Caki2 (cell line): ENCODE measurements at regions not wholly inside any gene's neighbourhood (a gene's known extent, or its start where the extent isn't known, plus 50 kb on each side); places are given as distances from the start of the nearest gene placed in this dataset.
"Not testable (repeated sequence)": the region's sequence is repeated elsewhere in the genome, so short reads cannot be mapped to it uniquely, and the experiment has no call there.

Source experiments
- DNase-seq: peaks from one replicate; pipeline ENCODE4 v3.0.0-alpha.2; 2015; ENCODE audit warnings: low read depth
- in situ Hi-C: cut with HindIII; loops from 2 replicates; pipeline ENCODE4 v1.10.0; 2016; ENCODE audit warnings: low sequenced_read_pairs, low pct_unique_long_range_greater_than_20kb, mixed read lengths

DNA sequence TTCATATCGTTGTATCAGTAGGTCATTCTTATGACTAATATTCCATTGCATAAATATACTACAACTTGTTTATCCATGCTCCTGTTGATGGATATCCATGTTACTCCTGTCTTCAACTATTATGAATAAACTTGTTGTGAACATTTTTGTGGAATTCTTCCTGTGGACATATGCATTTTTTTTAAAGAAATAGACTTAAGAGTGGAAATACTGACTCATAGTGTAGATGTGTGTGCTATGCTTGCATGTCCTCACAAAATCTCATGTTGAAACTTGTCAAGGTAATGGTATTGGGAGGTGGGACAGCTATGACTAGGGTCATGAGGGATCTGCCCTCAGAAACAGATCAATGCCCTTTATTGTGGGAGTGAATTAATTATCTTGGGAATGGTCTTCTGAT lies 240.5 kb upstream of the PRSS58 start:
- no peak for DNase-seq
- in situ Hi-C loops: no loop called here

DNA sequence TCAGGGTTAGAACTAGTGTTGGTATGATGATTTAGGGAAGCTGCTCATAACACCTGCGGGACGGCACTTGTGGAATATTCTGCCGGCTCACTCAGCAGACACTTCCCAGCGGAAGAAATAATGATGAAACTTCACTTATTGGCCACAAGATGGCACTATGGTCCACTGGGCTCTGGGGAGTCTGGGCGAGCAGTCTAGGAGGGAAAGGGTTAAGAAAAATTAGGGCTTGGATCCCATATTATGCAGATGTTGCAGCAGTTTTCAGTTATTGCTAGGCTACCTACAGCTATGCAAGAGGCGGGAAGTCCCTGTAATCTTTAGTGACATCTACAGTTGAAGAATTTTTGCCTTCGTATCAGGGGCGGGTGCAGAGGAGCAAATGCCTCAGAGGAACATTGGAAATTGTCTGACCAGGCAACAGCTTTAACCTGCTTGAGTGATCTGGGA lies 238.7 kb upstream of the PRSS58 start:
- DNase-seq: peak; percentile 85
- in situ Hi-C loops: no loop called here

DNA sequence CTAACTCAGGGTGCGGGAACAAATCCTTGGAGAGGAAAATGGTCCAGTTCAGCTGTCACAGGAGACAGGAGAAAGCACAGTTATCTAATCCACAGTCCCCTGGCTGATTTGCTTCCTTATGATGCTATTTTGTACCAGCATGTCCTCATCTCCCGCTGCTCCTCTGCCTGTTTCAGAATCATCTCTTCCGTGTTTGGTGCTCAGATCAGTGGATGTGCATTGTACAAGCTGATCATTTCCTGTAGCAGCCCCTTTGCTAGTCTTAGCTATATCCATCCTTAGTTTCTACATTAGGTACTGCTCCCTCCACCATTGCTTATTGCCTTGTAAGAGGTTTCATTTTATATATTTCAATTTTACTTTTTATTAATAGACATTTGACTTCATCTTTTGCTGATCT lies 238.0 kb upstream of the PRSS58 start:
- DNase-seq, in situ Hi-C loops: not testable (repeated sequence)

DNA sequence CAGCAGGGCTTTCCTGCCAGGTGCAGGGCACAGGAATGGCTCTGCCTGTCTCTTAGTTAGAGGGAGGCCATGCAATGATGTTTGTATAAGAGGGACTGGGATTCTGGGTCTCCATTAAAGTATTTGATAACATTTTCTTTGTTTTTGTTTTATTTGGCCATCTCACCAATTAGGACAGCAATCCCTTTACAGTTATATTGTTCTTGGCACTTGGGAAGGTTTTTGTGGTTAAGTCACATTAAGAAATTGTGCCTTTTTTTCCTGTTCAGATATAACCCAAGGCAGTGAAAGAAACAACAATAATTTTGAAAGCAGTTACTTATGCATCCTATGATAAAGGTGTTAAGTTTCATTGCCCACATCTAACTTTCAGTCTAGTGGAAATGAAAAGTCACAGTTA lies 237.4 kb upstream of the PRSS58 start:
- peak; percentile 59 for DNase-seq
- in situ Hi-C loops: not testable (repeated sequence)

DNA sequence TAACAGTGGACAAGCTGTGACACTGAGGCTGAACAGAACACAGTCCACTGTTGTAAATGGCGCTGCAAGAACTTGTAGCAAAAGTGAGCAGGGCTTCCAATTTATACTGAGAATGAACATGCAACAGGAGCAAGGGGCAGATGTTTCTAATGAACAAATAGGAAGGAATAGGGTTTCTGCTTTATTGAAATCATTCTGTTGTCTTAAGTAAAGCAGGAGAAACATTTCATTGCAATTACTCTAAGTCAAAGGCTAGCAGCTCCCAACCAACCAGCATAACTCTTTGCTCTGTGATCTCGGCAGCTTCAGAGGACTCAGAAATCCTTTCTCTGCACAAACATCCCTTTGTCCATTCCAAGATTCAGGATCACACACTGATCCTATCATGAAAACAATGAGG lies 236.2 kb upstream of the PRSS58 start:
- in situ Hi-C loops: no loop called here
- DNase-seq: no peak

DNA sequence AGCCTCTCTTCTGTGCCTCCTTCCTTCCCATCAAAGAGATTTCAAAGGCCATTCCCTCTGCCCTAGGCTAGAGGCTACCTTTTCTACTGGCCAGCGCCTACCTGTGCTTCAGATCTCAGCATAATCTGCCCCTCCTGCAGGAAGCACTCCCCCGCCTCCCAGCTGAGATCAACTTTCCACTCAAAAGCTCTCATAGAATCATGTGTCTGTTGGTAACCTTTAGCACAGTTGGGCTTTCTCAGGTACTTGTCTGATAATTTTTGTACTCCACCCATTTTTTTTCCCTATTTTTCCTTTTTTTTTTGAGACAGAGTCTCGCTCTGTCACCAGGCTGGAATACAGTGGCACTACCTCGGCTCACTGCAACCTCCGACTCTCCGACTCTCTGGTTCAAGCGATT lies 231.0 kb upstream of the PRSS58 start:
- in situ Hi-C loops: no loop called here
- DNase-seq: no peak

DNA sequence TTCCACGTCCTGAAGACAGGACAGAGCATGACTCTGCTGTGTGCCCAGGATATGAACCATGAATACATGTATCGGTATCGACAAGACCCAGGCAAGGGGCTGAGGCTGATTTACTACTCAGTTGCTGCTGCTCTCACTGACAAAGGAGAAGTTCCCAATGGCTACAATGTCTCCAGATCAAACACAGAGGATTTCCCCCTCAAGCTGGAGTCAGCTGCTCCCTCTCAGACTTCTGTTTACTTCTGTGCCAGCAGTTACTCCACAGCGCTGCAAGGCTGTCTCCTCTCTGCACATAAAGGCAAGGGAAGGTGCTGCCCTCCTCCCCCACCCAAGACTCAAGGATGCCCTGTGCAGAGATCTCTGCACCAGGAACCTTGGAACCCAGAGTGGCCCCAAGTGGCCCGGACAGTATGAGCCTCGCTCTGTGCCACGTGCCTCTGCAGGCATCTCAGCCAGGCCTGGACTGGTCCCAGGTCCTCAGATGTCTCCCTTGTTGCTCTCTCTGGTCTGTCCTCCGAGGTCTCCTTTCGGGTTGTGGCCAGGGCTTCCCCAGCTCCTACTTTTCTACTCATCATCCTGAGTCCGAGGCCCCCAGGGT lies 230.3 kb upstream of the PRSS58 start:
- in situ Hi-C loops: no loop called here
- DNase-seq: no peak

DNA sequence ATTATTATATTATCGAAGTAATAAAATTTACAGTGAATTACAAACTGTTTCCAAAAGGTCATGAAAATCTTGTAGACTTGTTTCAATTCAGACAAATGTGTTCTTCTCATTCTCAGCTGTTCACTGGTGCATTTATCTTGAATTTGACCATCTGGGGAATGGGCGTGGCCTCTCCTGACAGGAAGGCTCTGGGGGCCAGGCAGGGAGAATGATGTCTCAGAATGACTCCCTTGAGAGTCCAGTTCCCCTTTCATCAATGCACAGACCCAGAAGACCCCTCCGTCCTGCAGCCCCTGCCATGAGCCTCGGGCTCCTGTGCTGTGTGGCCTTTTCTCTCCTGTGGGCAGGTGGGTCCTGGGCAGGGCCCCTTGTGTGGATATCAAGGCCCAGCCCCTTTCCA lies 229.7 kb upstream of the PRSS58 start:
- DNase-seq, in situ Hi-C loops: not testable (repeated sequence)

DNA sequence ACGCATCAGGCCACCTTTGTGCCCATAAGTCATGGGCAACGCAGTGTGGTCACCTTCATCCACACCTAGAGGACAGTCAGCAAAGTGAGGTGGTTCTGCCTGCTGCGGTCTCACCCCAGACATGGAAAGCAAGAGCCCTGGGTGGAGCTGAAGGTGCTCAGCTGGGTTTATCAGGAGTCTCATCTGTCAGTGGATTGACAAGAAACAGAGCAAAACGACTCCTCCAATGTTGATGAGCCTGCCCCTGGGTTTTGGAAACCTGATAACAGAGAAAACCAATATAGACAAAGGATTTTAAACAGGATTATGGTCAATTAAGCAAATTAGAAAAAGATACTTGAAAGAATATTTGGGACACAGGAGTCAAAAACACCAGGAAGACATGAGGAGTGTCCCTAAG lies 229.3 kb upstream of the PRSS58 start:
- no peak for DNase-seq

DNA sequence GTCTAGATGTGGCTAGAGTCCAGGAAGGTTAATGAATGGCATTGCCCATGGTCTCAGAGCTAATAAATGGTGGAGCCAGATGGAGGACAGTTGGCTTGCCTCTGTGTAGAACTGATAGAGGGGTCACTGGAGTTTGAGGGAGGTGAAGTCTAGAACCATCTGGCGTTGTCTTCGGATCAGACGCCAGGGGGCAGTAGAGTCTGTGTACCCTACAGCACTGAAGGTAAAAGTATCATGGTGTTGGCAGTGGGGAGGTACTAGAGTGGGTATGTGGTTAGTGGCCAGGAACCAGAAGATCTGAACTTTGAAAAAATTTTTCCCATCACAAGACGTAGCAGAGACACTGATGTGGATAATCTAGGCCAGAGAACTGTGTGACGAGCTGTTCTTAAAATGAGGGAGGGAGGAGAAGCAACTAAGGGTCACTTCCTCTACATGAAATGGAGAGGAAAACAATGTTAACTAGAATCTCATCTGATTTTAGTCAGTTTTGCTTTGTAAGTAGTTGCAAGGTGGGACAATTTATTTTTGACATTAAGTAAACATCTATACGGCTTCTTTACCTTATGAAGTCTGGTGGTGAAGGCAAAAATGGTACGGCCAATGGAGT lies 227.9 kb upstream of the PRSS58 start:
- in situ Hi-C loops: no loop called here
- DNase-seq: no peak

More for the DNA sequence above, 229.3 kb upstream of the PRSS58 start:
- in situ Hi-C loops: no loop called here

DNA sequence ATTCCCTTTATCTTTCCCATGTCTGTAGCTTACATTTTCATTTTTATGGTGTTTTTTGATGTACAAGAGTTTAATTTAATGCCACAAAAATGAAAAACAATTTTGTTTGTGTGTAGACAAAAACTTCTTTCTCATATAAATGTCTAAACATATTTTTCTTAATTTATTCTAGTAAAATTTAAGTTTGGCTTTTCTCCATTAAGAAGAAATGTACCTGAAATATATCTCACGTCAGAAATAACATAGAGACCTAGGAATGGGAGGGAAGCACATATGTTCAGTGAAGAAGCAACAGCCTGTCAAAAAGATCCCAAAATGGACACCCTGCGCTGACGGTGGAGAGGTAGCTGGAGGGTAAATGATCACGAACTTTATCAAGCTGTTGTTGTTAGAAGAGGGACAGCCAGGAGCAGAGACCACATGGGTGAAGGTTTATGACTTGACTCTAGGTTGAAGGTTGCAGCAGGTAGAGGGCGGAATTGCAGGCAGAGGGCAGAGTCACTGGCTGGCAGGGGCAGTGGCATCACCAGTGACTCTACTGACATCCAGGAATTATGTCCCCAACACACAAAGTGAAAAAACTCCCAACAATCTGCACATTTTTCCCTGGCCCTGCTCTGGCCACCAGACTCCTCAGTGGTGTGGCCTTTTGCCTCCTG lies 225.9 kb upstream of the PRSS58 start:
- DNase-seq: no peak
- in situ Hi-C loops: no loop called here

DNA sequence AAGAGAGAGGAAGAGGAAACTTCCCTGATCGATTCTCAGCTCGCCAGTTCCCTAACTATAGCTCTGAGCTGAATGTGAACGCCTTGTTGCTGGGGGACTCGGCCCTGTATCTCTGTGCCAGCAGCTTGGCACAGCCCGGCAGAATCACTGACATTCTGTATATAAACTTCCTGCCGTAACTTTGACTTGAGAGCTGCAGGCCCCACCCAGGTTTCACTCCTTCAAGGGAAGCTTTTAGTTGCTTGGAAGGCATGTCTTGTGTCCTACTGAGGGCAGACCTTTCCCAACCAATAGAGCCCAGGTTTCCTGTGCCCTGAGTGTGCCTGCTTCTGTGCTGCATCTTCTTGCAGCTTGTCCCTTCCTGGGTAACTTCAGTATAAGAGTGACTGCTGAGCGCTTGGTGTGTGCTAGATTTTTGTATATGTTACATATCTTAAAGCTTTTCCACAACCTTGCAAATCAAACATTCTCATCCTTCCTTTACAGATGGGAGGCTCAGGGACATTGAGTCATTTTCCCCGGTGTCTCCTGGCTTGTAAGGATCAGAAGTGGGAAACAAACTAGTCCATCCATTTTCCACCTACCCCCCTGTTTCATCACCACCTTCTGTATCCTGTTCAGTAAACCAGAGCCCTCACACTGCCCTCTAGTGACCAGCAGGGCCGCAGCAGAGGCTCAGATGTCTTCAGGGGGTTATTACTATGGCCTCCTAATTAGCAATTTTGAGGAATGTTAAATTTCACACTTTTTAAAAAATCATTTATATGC lies 225.2 kb upstream of the PRSS58 start:
- in situ Hi-C loops: no loop called here
- no peak for DNase-seq

DNA sequence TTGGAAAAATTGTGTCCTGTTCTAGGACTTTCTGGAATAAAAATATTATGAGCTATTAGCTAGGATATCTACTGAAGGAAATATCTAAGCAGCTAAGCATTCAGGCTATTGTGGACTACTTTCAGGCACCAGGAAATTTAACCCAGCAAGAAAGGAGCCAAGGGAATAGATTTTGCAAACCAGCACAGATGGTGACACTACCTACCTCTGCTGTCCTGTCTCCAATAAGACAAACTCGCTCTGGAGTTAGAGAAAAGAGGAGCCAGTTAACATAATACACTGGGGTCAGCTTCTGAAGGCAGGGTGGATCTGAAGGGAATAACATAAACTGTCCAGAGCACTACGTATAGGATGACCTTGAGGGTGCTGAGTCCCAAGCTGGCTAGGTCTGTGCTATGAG lies 223.7 kb upstream of the PRSS58 start:
- in situ Hi-C loops: no loop called here
- no peak for DNase-seq

DNA sequence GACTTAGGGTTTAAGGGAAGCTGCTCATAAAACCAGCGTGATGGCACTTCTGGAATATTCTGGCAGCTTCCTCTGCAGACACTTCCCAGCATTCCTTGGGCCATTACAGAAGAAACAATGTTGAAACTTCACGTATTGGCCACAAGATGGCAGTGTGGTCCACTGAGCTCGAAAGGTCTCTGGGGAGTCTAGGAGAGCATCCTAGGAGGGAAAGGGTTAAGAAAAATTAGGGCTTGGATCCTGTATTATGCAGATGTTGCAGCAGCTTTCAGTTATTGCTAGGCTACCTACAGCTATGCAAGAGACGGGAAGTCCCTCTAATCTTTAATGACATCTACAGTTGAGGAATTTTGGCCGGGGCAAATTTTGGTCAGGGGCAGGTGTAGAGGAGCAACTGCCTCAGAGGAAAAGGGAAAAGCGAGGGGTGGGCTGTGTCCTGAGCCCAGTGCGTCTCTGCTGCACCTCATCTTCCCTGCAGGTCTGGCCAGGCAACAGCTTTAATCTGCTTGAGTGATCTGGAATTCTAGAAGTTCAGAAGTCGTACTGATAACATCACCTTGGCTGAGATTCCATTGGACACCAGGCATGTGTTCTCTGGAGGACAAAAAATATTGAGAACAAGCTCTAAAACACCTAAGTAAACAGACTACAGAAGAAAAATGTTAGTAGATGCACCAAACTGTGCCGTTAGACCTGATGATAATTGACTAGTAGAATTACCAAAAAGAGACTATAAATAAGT lies 220.8 kb upstream of the PRSS58 start:
- peak; percentile 34 for DNase-seq
- in situ Hi-C loops: no loop called here

DNA sequence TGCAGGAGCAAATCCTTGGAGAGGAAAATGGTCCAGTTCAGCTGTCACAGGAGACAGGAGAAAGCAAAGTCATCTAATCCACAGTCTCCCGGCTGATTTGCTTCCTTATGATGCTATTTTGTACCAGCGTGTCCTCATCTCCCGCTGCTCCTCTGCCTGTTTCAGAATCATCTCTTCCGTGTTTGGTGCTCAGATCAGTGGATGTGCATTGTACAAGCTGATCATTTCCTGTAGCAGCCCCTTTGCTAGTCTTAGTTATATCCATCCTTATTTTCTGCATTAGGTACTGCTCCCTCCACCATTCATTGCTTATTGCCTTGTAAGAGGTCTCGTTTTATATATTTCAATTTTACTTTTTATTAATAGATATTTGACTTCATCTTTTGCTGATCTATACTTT lies 219.9 kb upstream of the PRSS58 start:
- DNase-seq, in situ Hi-C loops: not testable (repeated sequence)

DNA sequence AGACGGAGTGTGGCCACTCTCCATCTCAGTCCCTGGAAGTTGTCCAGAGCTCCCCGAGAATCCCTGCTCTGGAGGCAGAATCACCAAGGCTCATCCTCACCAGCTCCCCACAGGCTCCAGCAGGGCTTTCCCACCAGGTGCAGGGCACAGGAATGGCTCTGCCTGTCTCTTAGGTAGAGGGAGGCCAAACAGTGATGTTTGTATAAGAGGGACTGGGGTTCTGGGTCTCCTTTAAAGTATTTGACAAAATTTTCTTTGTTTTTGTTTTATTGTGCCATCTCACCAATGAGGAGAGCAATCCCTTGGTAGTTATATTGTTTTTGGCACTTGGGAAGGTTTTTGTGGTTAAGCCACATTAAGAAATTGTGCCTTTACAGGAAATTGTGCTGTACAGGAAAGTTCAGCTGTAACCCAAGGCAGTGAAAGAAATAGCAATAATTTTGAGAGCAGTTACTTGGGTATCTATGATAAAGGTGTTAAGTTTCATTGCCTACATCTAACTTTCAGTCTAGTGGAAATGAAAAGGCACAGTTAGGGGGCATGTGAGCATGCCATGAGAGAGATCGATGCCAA lies 219.3 kb upstream of the PRSS58 start:
- DNase-seq: no peak
- in situ Hi-C loops: no loop called here

DNA sequence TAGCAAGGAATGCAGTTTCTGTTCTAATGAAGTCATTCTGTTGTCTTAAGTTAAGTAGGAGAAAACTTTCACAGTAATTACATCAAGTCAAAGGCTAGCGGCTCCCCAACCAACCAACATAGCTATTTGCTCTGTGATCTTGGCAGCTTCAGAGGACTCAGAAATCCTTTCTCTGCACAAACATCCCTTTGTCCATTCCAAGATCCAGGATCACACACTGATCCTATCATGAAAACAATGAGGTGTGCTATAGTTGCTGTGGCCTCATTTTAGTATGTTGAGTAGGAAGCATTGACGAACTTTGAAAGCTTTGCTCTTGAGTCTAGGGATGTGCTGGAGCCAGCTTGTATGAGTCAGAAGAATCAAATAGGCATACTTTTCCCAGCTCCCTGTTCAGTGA lies 218.2 kb upstream of the PRSS58 start:
- no peak for DNase-seq
- in situ Hi-C loops: no loop called here

DNA sequence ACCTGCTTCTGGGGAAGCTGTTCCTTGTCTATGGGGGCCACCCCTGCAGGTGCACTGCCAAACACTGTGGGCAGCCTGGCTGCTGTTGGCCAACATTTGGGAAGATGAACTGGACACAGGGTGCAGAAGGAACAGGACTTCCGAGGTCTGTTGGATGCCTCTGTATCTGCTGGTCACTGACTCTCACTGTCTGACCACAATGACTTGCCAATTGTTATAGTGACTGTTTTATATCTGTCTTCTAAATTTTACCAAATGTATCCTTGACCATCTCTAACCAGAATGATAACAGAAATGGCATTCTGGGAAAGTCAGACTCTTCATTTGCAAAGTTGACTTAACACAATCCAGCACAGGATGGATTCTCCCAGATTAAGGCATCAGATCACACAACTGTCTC lies 214.0 kb upstream of the PRSS58 start:
- in situ Hi-C loops: no loop called here
- no peak for DNase-seq
